ENCODE measurements at regions not wholly inside any gene's neighbourhood (a gene's known extent, or its start where the extent isn't known, plus 50 kb on each side); places are given as distances from the start of the nearest gene placed in this dataset.

DNA sequence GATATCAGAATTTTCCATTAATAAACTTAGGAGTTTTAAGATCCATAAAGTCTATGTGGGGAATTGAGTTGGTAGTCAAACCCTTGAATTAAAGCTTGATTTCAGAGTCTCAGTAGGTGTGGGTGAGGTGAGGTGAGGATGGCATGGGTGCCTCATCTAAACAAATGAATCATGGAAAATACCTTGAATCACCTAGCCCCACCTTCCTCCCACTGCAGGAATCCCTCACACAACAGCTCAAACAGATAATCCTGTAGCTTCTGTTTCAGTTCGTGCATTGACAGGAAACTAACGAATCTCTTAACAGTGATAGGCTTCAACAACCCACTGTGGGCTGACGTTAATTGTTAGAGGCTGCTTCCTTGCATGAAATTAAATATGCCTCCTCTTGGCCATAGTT, 185.0 kb downstream of the SREK1 start:
- TF ChIP-seq, protein P1, sequence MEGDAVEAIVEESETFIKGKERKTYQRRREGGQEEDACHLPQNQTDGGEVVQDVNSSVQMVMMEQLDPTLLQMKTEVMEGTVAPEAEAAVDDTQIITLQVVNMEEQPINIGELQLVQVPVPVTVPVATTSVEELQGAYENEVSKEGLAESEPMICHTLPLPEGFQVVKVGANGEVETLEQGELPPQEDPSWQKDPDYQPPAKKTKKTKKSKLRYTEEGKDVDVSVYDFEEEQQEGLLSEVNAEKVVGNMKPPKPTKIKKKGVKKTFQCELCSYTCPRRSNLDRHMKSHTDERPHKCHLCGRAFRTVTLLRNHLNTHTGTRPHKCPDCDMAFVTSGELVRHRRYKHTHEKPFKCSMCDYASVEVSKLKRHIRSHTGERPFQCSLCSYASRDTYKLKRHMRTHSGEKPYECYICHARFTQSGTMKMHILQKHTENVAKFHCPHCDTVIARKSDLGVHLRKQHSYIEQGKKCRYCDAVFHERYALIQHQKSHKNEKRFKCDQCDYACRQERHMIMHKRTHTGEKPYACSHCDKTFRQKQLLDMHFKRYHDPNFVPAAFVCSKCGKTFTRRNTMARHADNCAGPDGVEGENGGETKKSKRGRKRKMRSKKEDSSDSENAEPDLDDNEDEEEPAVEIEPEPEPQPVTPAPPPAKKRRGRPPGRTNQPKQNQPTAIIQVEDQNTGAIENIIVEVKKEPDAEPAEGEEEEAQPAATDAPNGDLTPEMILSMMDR (IDR thresholded peaks at IDR 0.05): no peak
- TF ChIP-seq POLR2A (IDR thresholded peaks at IDR 0.05): no peak
